H1 (cell line): ENCODE measurements at regions not wholly inside any gene's neighbourhood (a gene's known extent, or its start where the extent isn't known, plus 50 kb on each side); places are given as distances from the start of the nearest gene placed in this dataset.

Experiments
- CTCF ChIA-PET: fragments of 300-600 bp; sonication (Branson Sonifier 250); formaldehyde crosslinking; loops from one replicate; lab custom pipeline; 2021; ENCODE audit not compliant: partially characterized antibody; lab: Charles Lee
- POLR2A ChIA-PET: fragments of 300-600 bp; sonication (Branson Sonifier 250); formaldehyde crosslinking; loops from one replicate; lab custom pipeline; 2021; ENCODE audit warnings: inconsistent platforms; ENCODE audit not compliant: partially characterized antibody; lab: Charles Lee
- DNase-seq, 2 experiments: peaks; one replicate each; pipeline versions ENCODE4 v3.0.0 to v3.0.0-alpha.2; 2010 to 2022; ENCODE audit warnings: low spot score in 2 of 2, low read depth in 1 of 2, mixed read lengths in 1 of 2
- FAIRE-seq: peaks from 2 replicates; lab custom pipeline; 2011; peaks lifted over from hg19 to GRCh38; lab: Jason Lieb, UNC
- H2AFZ ChIP-seq: 2 replicates; pipeline ENCODE4 v1.8.1; 2012; ENCODE audit warnings: low read length, inconsistent platforms
- H2AK5ac ChIP-seq: 2 replicates; pipeline ENCODE4 v1.6.1; 2013; ENCODE audit warnings: low read depth, low read length
- H2BK120ac ChIP-seq: replicated peaks from 2 replicates; pipeline ENCODE3; 2013; ENCODE audit warnings: low read depth, low read length, inconsistent platforms
- H2BK12ac ChIP-seq: 2 replicates; pipeline ENCODE4 v1.6.1; 2013; ENCODE audit warnings: low read depth, low read length
- H2BK15ac ChIP-seq: 2 replicates; pipeline ENCODE4 v1.6.1; 2013; ENCODE audit warnings: low read length
- H2BK20ac ChIP-seq: 2 replicates; pipeline ENCODE4 v1.6.1; 2013; ENCODE audit warnings: low read length
- H2BK5ac ChIP-seq: 2 replicates; pipeline ENCODE4 v1.6.1; 2013; ENCODE audit warnings: low read depth, low read length
- H3K14ac ChIP-seq: 2 replicates; pipeline ENCODE4 v1.6.1; 2013; ENCODE audit warnings: inconsistent platforms; ENCODE audit not compliant: insufficient read length
- H3K18ac ChIP-seq: 2 replicates; pipeline ENCODE4 v1.6.1; 2013; ENCODE audit warnings: low read length; ENCODE audit errors: extremely low read depth
- H3K23ac ChIP-seq: 2 replicates; pipeline ENCODE4 v1.6.1; 2013; ENCODE audit warnings: inconsistent platforms; ENCODE audit not compliant: insufficient read length
- H3K23me2 ChIP-seq: 2 replicates; pipeline ENCODE4 v1.6.1; 2013; ENCODE audit warnings: low read depth, low read length
- H3K27ac ChIP-seq: 2 replicates; pipeline ENCODE4 v1.6.1; 2011; ENCODE audit warnings: low read depth, low read length, inconsistent platforms
- H3K27me3 ChIP-seq, 4 experiments: replicated peaks in 1 of 4; 1 replicate in 1 of 4; 2 replicates in 3 of 4; pipeline versions ENCODE4 v1.6.1 to v1.8.1; 2011 to 2013; ENCODE audit warnings: low read length in 3 of 4, mild to moderate bottlenecking in 3 of 4, inconsistent platforms in 2 of 4, mixed read lengths in 2 of 4, moderate library complexity in 1 of 4; ENCODE audit not compliant: control insufficient read depth in 3 of 4, insufficient read depth in 3 of 4; ENCODE audit errors: extremely low read depth in 1 of 4
- H3K36me3 ChIP-seq, 4 experiments: 2 replicates each; pipeline versions ENCODE4 v1.6.1 to v1.8.1; 2011 to 2013; ENCODE audit warnings: mild to moderate bottlenecking in 4 of 4, low read length in 3 of 4, moderate library complexity in 2 of 4, control low read depth in 1 of 4, inconsistent platforms in 1 of 4; ENCODE audit not compliant: insufficient read depth in 4 of 4, control insufficient read depth in 2 of 4
- H3K4ac ChIP-seq: replicated peaks from 2 replicates; pipeline ENCODE3; 2013; ENCODE audit warnings: low read length, low read depth, mixed read lengths, inconsistent platforms; ENCODE audit not compliant: insufficient read length
- H3K4me1 ChIP-seq, 4 experiments: replicated peaks in 1 of 4; 1 replicate in 1 of 4; 2 replicates in 3 of 4; pipeline versions ENCODE4 v1.6.1 to v1.8.1; 2011 to 2013; ENCODE audit warnings: low read length in 3 of 4, inconsistent platforms in 2 of 4, mixed read lengths in 1 of 4; ENCODE audit not compliant: insufficient read depth in 4 of 4, control insufficient read depth in 3 of 4
- H3K4me2 ChIP-seq, 2 experiments: 2 replicates each; pipeline versions ENCODE4 v1.6.1 to v1.8.1; 2011 to 2013; ENCODE audit warnings: low read depth in 2 of 2, low read length in 2 of 2, control low read depth in 1 of 2, inconsistent platforms in 1 of 2, mild to moderate bottlenecking in 1 of 2; ENCODE audit not compliant: insufficient read depth in 1 of 2
- H3K4me3 ChIP-seq, 4 experiments: fragments of 200-600, 300-600 bp in 1 of 4; sonication (generic), shearing (Covaris generic), sonication (Bioruptor Twin) in 1 of 4; 2 replicates each; pipeline versions ENCODE4 v1.5.1 to v1.8.1; 2011 to 2016; ENCODE audit warnings: low read length in 4 of 4, low read depth in 3 of 4, control low read depth in 2 of 4, inconsistent platforms in 2 of 4, mild to moderate bottlenecking in 2 of 4, mixed read lengths in 1 of 4, moderate library complexity in 1 of 4; ENCODE audit not compliant: insufficient read depth in 2 of 4; ENCODE audit errors: extremely low read depth in 1 of 4
- H3K56ac ChIP-seq: replicated peaks from 2 replicates; pipeline ENCODE3; 2013; ENCODE audit warnings: low read depth, mild to moderate bottlenecking, mixed read lengths, low read length, inconsistent platforms; ENCODE audit not compliant: insufficient read length
- H3K79me1 ChIP-seq: 2 replicates; pipeline ENCODE4 v1.6.1; 2013; ENCODE audit warnings: low read depth, low read length, control low read depth
- H3K79me2 ChIP-seq, 2 experiments: 2 replicates each; pipeline versions ENCODE4 v1.6.1 to v1.8.1; 2012 to 2013; ENCODE audit warnings: low read length in 2 of 2, mild to moderate bottlenecking in 2 of 2, inconsistent platforms in 1 of 2; ENCODE audit not compliant: insufficient read depth in 2 of 2, control insufficient read depth in 1 of 2
- H3K9ac ChIP-seq, 4 experiments: replicated peaks in 1 of 4; 1 replicate in 1 of 4; 2 replicates in 3 of 4; pipeline versions ENCODE4 v1.6.1 to v1.8.1; 2011 to 2013; ENCODE audit warnings: low read depth in 3 of 4, low read length in 3 of 4, control low read depth in 2 of 4, mild to moderate bottlenecking in 2 of 4, moderate library complexity in 2 of 4, inconsistent platforms in 1 of 4; ENCODE audit errors: extremely low read depth in 1 of 4
- H3K9me3 ChIP-seq, 2 experiments: 2 replicates each; pipeline versions ENCODE4 v1.6.1 to v1.8.1; 2012 to 2013; ENCODE audit warnings: mild to moderate bottlenecking in 2 of 2, moderate library complexity in 2 of 2, control low read depth in 1 of 2, inconsistent platforms in 1 of 2, low read depth in 1 of 2, low read length in 1 of 2, mixed read lengths in 1 of 2; ENCODE audit not compliant: insufficient read depth in 2 of 2
- H4K20me1 ChIP-seq, 2 experiments: replicated peaks in 1 of 2; 2 replicates each; pipeline versions ENCODE3 to v1.8.1; 2011 to 2013; ENCODE audit warnings: inconsistent platforms in 2 of 2, low read length in 2 of 2, mild to moderate bottlenecking in 1 of 2; ENCODE audit not compliant: insufficient read depth in 2 of 2, control insufficient read depth in 1 of 2
- H4K5ac ChIP-seq: 2 replicates; pipeline ENCODE4 v1.6.1; 2013; ENCODE audit warnings: low read length, low read depth, mixed read lengths, inconsistent platforms; ENCODE audit not compliant: insufficient read length
- H4K8ac ChIP-seq: 2 replicates; pipeline ENCODE4 v1.8.0; 2013; ENCODE audit warnings: mild to moderate bottlenecking, moderate library complexity, low read length, inconsistent platforms; ENCODE audit not compliant: insufficient read depth; ENCODE audit errors: extremely low read depth
- H4K91ac ChIP-seq: replicated peaks from 2 replicates; pipeline ENCODE3; 2013; ENCODE audit warnings: low read length, mixed read lengths, inconsistent platforms; ENCODE audit not compliant: insufficient read length
- JUND ChIP-seq: IDR thresholded peaks from 2 replicates; pipeline ENCODE4 v1.6.1; 2011; ENCODE audit warnings: mild to moderate bottlenecking, improper control_type of control experiment, low read length
- KDM4A ChIP-seq: IDR thresholded peaks from one replicate; pipeline ENCODE4 v1.7.1; 2012; ENCODE audit warnings: low read depth, mild to moderate bottlenecking, moderate library complexity, low read length, inconsistent platforms; ENCODE audit not compliant: severe bottlenecking
- MAFK ChIP-seq: IDR thresholded peaks from 2 replicates; pipeline ENCODE4 v1.6.1; 2012; ENCODE audit warnings: low read depth, mild to moderate bottlenecking, improper control_type of control experiment, low read length
- RAD21 ChIP-seq, 2 experiments: IDR thresholded peaks in 1 of 2; conservative IDR thresholded peaks in 1 of 2; 2 replicates each; pipeline ENCODE4 v1.6.1; 2011; ENCODE audit warnings: low read depth in 2 of 2, low read length in 2 of 2, improper control_type of control experiment in 1 of 2, inconsistent platforms in 1 of 2, mild to moderate bottlenecking in 1 of 2, moderate library complexity in 1 of 2
- SP1 ChIP-seq: IDR thresholded peaks from 2 replicates; pipeline ENCODE4 v1.6.1; 2011; ENCODE audit warnings: low read depth, low read length
- WGBS, 2 experiments: shearing (Covaris generic) in 1 of 2; methylation state at CpG; one replicate each; pipeline versions ENCODE4 v1.1.6 to v1.1.7; 2013 to 2015; ENCODE audit warnings: low lambda C conversion rate in 2 of 2, mixed read lengths in 2 of 2, inconsistent platforms in 1 of 2, low coverage in 1 of 2, missing lambda C conversion rate in 1 of 2; ENCODE audit not compliant: insufficient replicate concordance in 2 of 2, insufficient coverage in 1 of 2, insufficient read length in 1 of 2; ENCODE audit errors: extremely low coverage in 1 of 2, missing lambda C conversion rate in 1 of 2; 5-methylcytosine and 5-hydroxymethylcytosine counted together

- no peak overlapping the region for H3K4me3 ChIP-seq
- H4K91ac ChIP-seq, result no peak overlapping the region
- H2BK15ac ChIP-seq, result no peak overlapping the region
- no peak overlapping the region for H3K56ac ChIP-seq
- H4K5ac ChIP-seq, result no peak overlapping the region
- H2BK5ac ChIP-seq, result no peak overlapping the region
- H3K27ac ChIP-seq, result no peak overlapping the region
- FAIRE-seq, result no peak
- no peak overlapping the region for H3K4me2 ChIP-seq
- H3K79me2 ChIP-seq, result no peaks in the 10 kb centered on the region
- CTCF ChIA-PET, result no interaction called here
- no peaks in the 10 kb centered on the region for H3K79me1 ChIP-seq
- H2BK12ac ChIP-seq, result no peak overlapping the region
- no peaks in the 10 kb centered on the region for H3K4me1 ChIP-seq
- no peak overlapping the region for H2AK5ac ChIP-seq
- H4K20me1 ChIP-seq, result no peaks in the 10 kb centered on the region
- H2AFZ ChIP-seq, result no peak overlapping the region; the same call in 1 of the 2 replicates
- WGBS, 2 experiments, result 85% methylated on average over 5 of the region's 5 CpGs; no CpG with 5 or more reads in 1 of the 2 experiments
- POLR2A ChIA-PET, result no interaction called here
- no peak overlapping the region for H4K8ac ChIP-seq
- no peak for TF ChIP-seq SP1
- TF ChIP-seq JUND, result no peak
- TF ChIP-seq KDM4A, result no peak
- no peak for TF ChIP-seq RAD21 (IDR thresholded peaks at IDR 0.05 in 1 of 2, conservative IDR thresholded peaks at IDR 0.05 in 1 of 2; ENCODE audit: low read depth in 2 of 2, low read length in 2 of 2)
- TF ChIP-seq MAFK, result no peak
- no peak overlapping the region for H3K14ac ChIP-seq
- no peaks in the 10 kb centered on the region for H3K9me3 ChIP-seq
- H3K23me2 ChIP-seq, result 0 out of 2 replicates have a peak, but pooled peaks cover 2% of the 10 kb centered on the region
- no peak overlapping the region for H2BK120ac ChIP-seq
- no peak overlapping the region for H2BK20ac ChIP-seq
- H3K4ac ChIP-seq, result no peak overlapping the region
- no peaks in the 10 kb centered on the region for H3K27me3 ChIP-seq
- H3K36me3 ChIP-seq, result no peaks in the 10 kb centered on the region
- H3K9ac ChIP-seq, result no peak overlapping the region
- H3K23ac ChIP-seq, result no peak overlapping the region
- no peak for DNase-seq
- no peak overlapping the region for H3K18ac ChIP-seq
Measured at GRCh38 chr13:73497430-73497829, 438.6 kb downstream of the KLF5 start.
